ENCODE measurements at regions not wholly inside any gene's neighbourhood (a gene's known extent, or its start where the extent isn't known, plus 50 kb on each side); places are given as distances from the start of the nearest gene placed in this dataset.

GRCh38 chr7:91720260-91720937 is 160.1 kb downstream of the MTERF1 start:
- no peak for TF ChIP-seq POLR2A (IDR thresholded peaks at IDR 0.05)
- TF ChIP-seq CTCF (IDR thresholded peaks at IDR 0.05) = no peak
- TF ChIP-seq EP300 (IDR thresholded peaks at IDR 0.05) = no peak

Measured in suprapubic skin (tissue), 3 donors.